ENCODE measurements at regions not wholly inside any gene's neighbourhood (a gene's known extent, or its start where the extent isn't known, plus 50 kb on each side); places are given as distances from the start of the nearest gene placed in this dataset.

GRCh38 chr7:156082048-156083040 lies 270.1 kb upstream of the SHH start:
- DNase-seq: no peak

GRCh38 chr7:156080596-156080995 lies 268.3 kb upstream of the SHH start:
- no peak for DNase-seq

- no peak for DNase-seq
These were observed 267.8 kb upstream of the SHH start for GRCh38 chr7:156080046-156080445.

- no peak for DNase-seq
These were observed 266.9 kb upstream of the SHH start for GRCh38 chr7:156079156-156079555.

- DNase-seq: no peak
These were observed 262.8 kb upstream of the SHH start for GRCh38 chr7:156074982-156075615.

- no peak for DNase-seq
These were observed 261.8 kb upstream of the SHH start for GRCh38 chr7:156074084-156074483.

- no peak for DNase-seq
These were observed 261.2 kb upstream of the SHH start for GRCh38 chr7:156073366-156074052.

- DNase-seq: no peak
These were observed 259.3 kb upstream of the SHH start for GRCh38 chr7:156071612-156072011.

- DNase-seq: no peak
These were observed 257.6 kb upstream of the SHH start for GRCh38 chr7:156069891-156070290.

- DNase-seq: no peak
These were observed 254.9 kb upstream of the SHH start for GRCh38 chr7:156067156-156067555.

- no peak for DNase-seq
These were observed 253.1 kb upstream of the SHH start for GRCh38 chr7:156065400-156065799.

GRCh38 chr7:156064971-156065386 lies 252.7 kb upstream of the SHH start:
- no peak for DNase-seq

GRCh38 chr7:156063241-156063810 lies 251.1 kb upstream of the SHH start:
- no peak for DNase-seq

GRCh38 chr7:156062286-156062685 lies 250.0 kb upstream of the SHH start:
- DNase-seq: no peak

- DNase-seq: no peak
These were observed 249.5 kb upstream of the SHH start for GRCh38 chr7:156061689-156062255.

GRCh38 chr7:156060925-156061324 lies 248.7 kb upstream of the SHH start:
- no peak for DNase-seq

GRCh38 chr7:156059369-156059768 lies 247.1 kb upstream of the SHH start:
- no peak for DNase-seq

GRCh38 chr7:156058248-156058647 lies 246.0 kb upstream of the SHH start:
- DNase-seq: no peak

GRCh38 chr7:156056534-156056933 lies 244.3 kb upstream of the SHH start:
- no peak for DNase-seq

- no peak for DNase-seq
These were observed 243.1 kb upstream of the SHH start for GRCh38 chr7:156055206-156055822.

GRCh38 chr7:156051884-156052283 lies 239.6 kb upstream of the SHH start:
- DNase-seq: no peak

Measured in NCI-H2029 (cell line).